HG03196 (cell line): ENCODE measurements at regions not wholly inside any gene's neighbourhood (a gene's known extent, or its start where the extent isn't known, plus 50 kb on each side); places are given as distances from the start of the nearest gene placed in this dataset.
A peak's percentile ranks its signal among the peaks of the same experiment; 100 is the strongest.

ENCODE experiments used
- ATAC-seq: cut with Tn5 transposase; IDR thresholded peaks from one replicate; pipeline ENCODE4 v1.9.1; 2021; ENCODE audit not compliant: unreplicated experiment

DNA sequence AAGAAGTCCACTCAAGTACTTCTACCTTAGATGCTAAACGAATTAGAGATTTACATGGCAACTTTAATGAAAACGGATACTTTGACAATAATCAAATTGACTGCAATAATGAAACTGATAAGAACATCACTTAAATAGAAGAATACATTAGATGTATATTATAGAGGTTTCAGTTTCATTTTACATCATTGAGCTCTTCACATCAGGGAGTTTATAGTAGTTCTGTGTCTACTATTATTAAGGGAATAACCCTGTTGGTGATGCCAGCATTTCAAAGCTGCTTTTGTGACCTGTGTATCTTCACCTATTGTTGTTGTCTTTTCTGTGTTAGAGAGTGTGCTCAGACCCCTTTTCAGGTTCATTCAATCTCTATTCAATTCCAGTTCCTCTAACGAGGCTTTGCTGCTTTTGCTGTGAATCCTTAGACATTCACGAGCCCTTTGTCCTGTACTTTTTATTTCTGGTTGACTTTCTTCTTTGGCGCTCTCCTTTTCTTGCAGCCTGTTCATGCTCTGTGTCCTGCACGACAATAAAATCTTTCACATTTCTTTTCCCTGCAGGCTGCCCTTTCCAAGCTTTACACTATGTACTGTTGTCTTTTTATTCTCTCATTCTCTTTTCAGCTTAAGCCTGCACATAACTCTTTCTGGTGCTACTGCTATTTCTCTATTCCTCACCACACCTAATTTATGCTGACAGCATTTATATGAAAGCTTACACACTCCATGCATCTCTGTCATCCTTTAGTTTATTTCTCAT is 232.1 kb downstream of the CPE start:
- ATAC-seq, result no peak

DNA sequence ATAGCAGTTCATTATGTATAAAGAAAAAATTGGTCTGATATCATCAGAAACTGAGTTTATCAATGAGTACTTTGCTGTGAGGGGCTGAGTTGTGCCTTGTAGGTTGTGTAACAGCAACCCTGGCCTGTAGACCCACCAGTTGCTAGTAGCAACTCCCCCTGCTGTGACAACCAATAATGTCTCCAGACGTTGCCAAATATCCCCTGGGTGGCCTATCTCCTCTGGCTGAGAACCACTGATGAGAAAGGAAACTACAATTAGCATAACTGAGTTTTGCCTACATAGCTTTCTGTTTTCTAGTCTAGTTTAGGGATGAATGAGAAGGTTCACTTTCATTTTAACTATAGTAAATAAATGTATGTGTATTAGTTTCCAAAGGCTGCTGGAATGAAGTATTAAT is 234.1 kb downstream of the CPE start:
- peak; percentile 99 for ATAC-seq

DNA sequence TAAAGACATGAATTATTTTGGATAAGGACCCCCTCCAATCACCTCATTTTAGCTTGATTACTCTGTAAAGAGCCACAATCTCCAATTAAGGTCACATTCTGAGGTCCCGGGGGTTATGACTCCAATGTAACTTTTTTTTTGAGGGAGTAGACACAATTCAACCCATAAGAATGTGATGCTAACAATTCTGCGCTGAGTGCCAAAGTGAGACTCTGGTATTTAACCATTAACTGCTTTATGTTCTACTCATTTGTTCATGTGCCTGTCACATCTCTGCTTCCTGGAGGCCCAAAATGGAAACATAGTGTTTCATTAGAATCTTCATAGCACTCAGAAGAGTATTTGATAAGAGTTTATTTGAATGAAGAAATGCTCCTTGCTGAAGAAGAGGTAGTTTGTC is 234.8 kb downstream of the CPE start:
- no peak for ATAC-seq

- no peak for ATAC-seq
Observed at GRCh38 chr4:165620913-165621312, 242.1 kb downstream of the CPE start.

DNA sequence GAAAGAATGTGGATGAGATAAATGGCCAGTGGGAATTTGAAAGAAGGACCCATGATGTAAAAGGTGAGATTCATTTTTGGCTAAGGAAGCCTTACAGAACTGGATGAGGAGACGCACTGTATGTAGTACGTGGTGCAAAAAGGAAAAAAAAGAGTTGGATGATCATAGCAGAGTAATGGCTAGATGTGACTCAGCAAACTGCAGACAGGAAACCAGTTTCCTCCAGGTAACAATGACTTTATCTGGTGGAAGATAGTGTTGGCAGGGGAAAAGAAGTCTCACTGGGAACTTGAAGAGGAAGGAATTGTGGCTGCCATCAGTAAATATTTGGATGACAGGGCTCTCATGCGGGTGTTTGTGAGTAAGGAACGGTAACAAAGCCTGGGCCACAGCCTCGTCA is 243.2 kb downstream of the CPE start:
- ATAC-seq, result no peak

DNA sequence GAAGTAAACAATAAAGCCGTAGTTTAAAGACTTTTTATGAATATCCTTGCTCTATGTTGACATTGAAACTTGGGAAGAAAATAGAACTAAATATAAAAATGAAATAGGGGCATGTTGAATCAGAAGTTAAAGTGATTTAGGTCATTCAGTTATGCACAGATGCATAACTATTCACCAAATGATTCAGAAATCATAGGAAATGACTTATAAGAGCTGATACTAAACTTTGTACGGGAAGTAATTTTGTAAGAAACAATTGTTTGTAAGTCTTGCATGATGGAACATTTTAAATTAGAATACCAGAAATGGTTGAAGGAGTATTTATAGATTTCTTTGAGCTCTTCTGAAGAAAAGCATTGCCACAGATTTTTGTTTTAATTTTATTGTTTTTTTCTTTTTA is 246.5 kb downstream of the CPE start:
- ATAC-seq, result no peak

DNA sequence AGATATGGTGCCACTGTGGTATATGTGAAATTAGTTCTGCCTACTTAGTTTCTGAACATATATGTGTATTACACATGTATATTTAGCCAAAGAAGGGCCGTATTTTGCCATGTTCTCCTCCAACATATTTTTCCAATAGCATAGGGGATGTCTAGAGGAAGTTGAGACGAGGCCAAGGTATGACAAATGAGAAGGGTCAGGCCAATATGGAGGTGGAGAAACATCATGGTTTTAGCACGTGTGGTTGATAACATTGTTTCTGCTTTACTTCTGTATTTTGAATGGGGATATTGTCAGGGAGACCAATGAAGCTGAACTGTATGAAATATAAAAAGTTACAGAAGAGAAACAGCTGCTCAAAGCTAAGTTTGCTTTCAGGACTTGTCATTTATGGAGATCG is 246.7 kb upstream of the TLL1 start:
- ATAC-seq, result no peak

- ATAC-seq, result no peak
Observed at GRCh38 chr4:165627128-165627527, 245.9 kb upstream of the TLL1 start.

GRCh38 chr4:165627548-165627947 is 245.5 kb upstream of the TLL1 start:
- ATAC-seq, result no peak

DNA sequence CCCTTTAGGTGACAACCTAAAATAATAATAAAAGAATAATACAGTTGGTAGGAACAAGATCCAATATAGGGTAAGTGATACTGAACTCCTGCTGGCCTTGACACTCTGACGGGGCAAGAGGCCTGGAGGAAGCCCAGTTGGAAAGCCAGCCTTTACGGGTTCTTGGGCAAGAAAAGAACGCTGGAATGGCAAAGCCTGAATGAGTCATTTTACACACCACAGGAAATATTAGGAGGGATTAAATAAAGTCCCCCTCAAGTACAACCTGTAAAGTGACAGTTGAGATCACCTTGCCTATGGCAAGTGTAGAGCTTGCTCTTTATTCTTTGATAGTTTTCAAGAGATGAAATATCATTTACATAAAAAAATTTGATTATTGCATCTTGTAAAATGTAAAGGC is 244.5 kb upstream of the TLL1 start:
- ATAC-seq, result no peak

DNA sequence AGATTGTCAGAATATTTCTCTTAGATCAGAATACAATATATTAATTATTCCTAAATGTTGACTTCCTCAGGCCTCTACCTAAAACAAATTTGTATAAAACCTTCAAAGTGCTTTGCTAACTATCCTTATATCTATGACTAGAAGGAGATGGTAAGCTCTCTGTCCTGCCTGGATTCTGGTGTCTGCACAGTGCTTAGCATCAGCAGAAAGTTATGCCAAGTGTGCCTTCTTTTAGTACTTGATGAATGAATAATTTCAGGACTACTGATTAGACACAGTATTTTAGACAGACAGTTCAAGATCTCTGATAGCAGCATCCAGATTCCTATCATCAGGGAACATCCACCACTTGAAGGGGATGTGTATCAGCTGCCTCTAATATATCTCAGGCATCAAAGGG is 242.4 kb upstream of the TLL1 start:
- ATAC-seq, result no peak

DNA sequence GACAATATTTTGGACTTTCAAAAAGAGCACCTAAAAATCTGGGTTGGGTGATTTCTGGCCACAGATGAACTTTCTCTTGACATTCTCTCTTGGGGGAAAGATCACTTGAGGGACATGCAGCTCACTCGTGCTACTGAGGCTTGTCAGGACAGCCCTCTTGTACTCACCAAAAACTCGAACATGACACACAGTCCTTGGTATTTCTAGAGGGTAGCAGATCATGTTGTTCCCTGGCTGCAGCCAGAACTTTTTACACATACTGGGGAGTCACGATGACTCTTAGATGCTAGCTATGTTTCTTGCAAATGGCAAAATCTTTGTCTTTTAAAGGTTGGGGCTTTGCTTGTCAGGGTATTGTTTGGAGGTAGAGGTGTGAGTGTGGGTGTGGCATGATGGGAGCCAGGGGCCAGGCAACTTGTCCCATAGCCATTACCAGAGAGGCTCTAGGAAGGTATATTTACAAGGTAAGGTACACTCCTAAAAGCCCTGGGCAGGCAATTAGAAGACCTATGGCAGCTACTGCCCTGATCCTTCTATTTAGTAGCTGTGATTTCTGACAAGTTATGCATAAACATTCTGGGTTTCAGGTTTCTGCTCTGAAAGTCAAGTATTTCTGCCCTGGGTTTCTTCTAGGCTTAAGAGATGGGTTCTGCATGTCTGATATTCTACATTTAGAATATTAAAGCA is 241.7 kb upstream of the TLL1 start:
- ATAC-seq, result no peak

GRCh38 chr4:165631912-165632311 is 241.1 kb upstream of the TLL1 start:
- ATAC-seq, result no peak

- ATAC-seq, result no peak
Observed at GRCh38 chr4:165634766-165635165, 238.3 kb upstream of the TLL1 start.

GRCh38 chr4:165635381-165635780 is 237.7 kb upstream of the TLL1 start:
- no peak for ATAC-seq

- ATAC-seq, result no peak
Observed at GRCh38 chr4:165635951-165636350, 237.1 kb upstream of the TLL1 start.

DNA sequence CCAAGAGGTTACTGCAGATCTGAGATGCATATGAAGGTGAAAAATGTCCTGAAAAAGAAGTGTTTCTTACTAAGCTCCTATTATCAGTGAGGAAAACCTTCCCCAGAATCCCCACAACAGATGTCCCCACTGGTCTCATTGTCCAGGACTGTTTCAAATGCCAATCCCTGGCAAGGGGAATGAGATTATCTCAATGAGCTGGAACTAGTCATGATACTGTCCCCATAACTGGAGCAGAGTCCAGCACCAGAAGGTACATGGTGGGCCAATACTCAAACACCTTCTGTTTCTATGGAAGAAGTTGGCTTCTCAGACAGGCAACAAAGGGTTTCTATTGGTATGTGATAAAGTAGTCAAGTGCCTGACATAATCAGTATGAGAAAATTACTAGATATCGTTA is 221.1 kb upstream of the TLL1 start:
- no peak for ATAC-seq

DNA sequence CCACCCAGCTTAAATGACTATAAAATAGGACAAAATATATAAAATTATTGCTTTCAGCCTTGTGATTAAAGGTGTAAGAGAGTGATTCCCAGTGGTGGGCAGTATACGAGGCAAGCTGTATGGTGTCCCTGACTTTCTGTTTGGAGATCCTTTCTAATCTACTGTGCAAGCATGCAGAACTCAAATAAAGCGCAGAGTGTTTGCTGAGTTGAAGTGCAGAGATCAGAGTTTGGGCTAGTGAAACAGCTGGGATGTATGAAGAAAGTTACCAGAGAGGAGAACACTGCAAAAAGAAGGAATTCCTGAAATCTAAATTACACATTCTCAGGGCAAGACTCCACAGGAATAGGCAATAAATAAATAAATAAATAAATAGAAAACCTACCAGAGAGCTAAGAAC is 218.5 kb upstream of the TLL1 start:
- ATAC-seq, result no peak

DNA sequence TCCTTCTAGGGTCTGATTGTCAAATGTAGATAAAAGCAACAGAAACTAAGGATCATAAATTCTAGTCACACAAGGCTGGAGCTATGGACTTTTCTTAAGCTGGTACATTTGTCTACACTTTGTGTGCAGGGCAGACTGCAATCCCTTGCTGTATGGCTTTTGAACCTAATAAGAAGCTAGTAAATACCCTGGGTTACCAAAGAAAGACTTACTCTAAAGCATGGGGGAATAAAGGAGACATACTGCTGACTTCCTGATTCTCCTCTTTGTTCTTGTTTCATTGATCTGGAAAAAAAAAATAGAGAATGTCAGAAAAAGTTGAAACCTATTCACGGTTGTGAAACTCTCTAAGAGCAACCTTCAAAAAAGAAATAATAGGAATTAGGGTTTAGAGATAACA is 216.6 kb upstream of the TLL1 start:
- no peak for ATAC-seq

DNA sequence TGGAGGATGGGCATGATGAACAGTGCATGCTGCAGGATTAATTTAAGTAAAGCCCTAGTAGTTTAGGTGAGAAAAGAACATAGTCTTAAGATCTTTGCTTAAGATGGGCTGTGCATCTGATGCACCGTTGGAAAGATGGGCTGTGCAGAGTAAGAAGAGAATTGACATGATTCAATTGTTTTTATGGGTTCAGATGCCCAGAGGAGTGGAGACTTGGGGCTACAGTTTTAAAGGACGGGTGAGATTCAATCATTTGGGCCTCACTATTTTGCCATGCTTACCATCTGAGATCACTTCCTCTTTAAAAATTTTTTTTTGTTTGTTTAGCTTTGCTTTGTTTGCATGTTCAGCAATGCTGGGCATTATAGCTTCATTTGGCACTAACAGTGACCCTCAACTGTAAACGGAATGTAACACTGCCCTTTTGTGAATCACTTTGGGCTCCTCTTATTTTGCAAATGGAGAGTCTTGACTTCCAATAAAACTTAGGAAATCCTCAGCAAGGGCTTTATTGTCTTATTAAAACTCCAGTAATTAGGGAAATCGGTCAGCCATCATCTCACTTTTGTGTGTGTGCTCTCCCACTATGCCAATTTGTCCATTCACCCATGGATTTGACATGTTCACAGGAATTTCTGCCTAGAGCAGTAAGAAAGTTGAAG is 216.1 kb upstream of the TLL1 start:
- ATAC-seq, result no peak

DNA sequence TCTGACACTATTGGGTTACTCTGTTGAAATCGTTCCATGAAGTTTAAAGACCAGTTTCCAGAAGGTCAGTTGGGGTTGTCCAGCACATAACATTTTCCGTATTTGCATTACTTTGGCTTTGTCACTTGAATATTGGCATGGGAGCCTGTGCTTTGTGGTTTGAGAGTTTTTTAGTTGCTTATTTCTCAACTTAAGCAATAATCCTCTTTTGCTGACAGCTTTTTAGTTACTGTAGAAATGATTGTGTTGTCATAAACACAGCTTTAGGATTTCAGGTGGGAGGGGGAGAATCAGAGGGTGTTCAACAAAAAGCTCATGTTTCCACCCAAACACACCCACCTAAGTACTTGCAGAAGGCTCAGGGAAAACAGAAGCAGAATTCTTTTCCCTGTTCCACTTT is 210.7 kb upstream of the TLL1 start:
- no peak for ATAC-seq

DNA sequence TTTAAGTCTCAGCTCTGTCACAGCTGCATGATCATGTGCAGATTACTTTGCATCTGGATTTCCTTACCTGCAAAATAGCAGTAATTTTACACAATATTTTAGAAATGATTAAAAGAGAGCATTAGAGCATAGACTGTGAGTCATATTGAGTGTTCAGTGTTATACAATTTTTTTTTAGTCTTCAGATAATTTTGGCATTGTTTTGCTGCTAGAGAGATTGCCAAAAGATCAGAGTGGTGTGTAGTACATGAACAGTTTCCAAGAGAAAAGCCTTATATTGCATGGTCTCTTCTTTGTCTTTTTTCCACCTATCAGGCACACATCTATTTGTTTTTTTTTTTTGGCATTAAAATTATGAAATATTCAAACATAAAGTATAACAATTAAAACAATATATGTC is 209.6 kb upstream of the TLL1 start:
- ATAC-seq, result no peak
